BLaER1 treated with 17β-estradiol and CSF1 and Interleukin-3, amounts not matched to agents 10 nM and 100 nM (cell line): ENCODE measurements at regions not wholly inside any gene's neighbourhood (a gene's known extent, or its start where the extent isn't known, plus 50 kb on each side); places are given as distances from the start of the nearest gene placed in this dataset.

ENCODE experiments used
- H3K27ac ChIP-seq, 11 experiments: shearing (Covaris generic); formaldehyde crosslinking; 2 replicates each; pipeline ENCODE4 v1.8.1; 2022
- H3K27me3 ChIP-seq, 11 experiments: shearing (Covaris generic); formaldehyde crosslinking; 2 replicates each; pipeline ENCODE4 v1.8.1; 2022
- H3K36me3 ChIP-seq, 11 experiments: shearing (Covaris generic); formaldehyde crosslinking; 2 replicates each; pipeline ENCODE4 v1.8.1; 2022
- H3K4me1 ChIP-seq, 10 experiments: shearing (Covaris generic); formaldehyde crosslinking; 2 replicates each; pipeline ENCODE4 v1.8.1; 2022
- H3K4me2 ChIP-seq, 11 experiments: shearing (Covaris generic); formaldehyde crosslinking; 2 replicates each; pipeline ENCODE4 v1.8.1; 2022
- H3K4me3 ChIP-seq, 10 experiments: shearing (Covaris generic); formaldehyde crosslinking; 2 replicates each; pipeline ENCODE4 v1.8.1; 2022
- H3K9ac ChIP-seq, 11 experiments: shearing (Covaris generic); formaldehyde crosslinking; 2 replicates each; pipeline ENCODE4 v1.8.1; 2022
- H3K9me3 ChIP-seq, 11 experiments: shearing (Covaris generic); formaldehyde crosslinking; replicated peaks in 1 of 11; 2 replicates each; pipeline ENCODE4 v1.8.1; 2022
- H4K20me1 ChIP-seq, 11 experiments: shearing (Covaris generic); formaldehyde crosslinking; 2 replicates each; pipeline ENCODE4 v1.8.1; 2022
- Cebpa-rat ChIP-seq, 11 experiments: shearing (Covaris generic); IDR thresholded peaks; 2 replicates each; pipeline ENCODE4 v1.8.1; 2022

- Histone ChIP-seq H4K20me1 (no peaks in the 10 kb centered on the region), H3K4me1 (no peaks in the 10 kb centered on the region), H3K9ac (no peak overlapping the region), H3K9me3 (no peaks in the 10 kb centered on the region), H3K4me2 (no peak overlapping the region), H3K4me3 (no peak overlapping the region), H3K27me3 (no peaks in the 10 kb centered on the region), H3K36me3 (no peaks in the 10 kb centered on the region), H3K27ac (no peak overlapping the region)
- no peak for TF ChIP-seq Cebpa-rat (IDR thresholded peaks at IDR 0.05)
Observed at GRCh38 chr18:24674200-24674599, 213.8 kb downstream of the HRH4 start.

GRCh38 chr18:24674605-24675004 is 214.2 kb downstream of the HRH4 start:
- H4K20me1 ChIP-seq, result no peaks in the 10 kb centered on the region
- TF ChIP-seq Cebpa-rat (IDR thresholded peaks at IDR 0.05), result no peak
- H3K9me3 ChIP-seq, result no peaks in the 10 kb centered on the region
- no peaks in the 10 kb centered on the region for H3K4me1 ChIP-seq
- H3K27me3 ChIP-seq, result no peaks in the 10 kb centered on the region
- no peak overlapping the region for H3K4me2 ChIP-seq
- no peaks in the 10 kb centered on the region for H3K36me3 ChIP-seq
- no peak overlapping the region for H3K4me3 ChIP-seq
- H3K9ac ChIP-seq, result no peak overlapping the region
- no peak overlapping the region for H3K27ac ChIP-seq

- no peaks in the 10 kb centered on the region for H3K27me3 ChIP-seq
- no peaks in the 10 kb centered on the region for H3K36me3 ChIP-seq
- no peaks in the 10 kb centered on the region for H3K4me1 ChIP-seq
- H3K4me3 ChIP-seq, result no peak overlapping the region
- H3K9me3 ChIP-seq, result no peaks in the 10 kb centered on the region
- no peak overlapping the region for H3K4me2 ChIP-seq
- no peak for TF ChIP-seq Cebpa-rat (IDR thresholded peaks at IDR 0.05)
- no peak overlapping the region for H3K27ac ChIP-seq
- H4K20me1 ChIP-seq, result no peaks in the 10 kb centered on the region
- no peak overlapping the region for H3K9ac ChIP-seq
Observed at GRCh38 chr18:24677011-24677410, 216.6 kb downstream of the HRH4 start.

- no peaks in the 10 kb centered on the region for H3K36me3 ChIP-seq
- H3K4me1 ChIP-seq, result no peaks in the 10 kb centered on the region
- no peak overlapping the region for H3K4me2 ChIP-seq
- no peak overlapping the region for H3K27ac ChIP-seq
- H3K27me3 ChIP-seq, result no peaks in the 10 kb centered on the region
- no peak for TF ChIP-seq Cebpa-rat (IDR thresholded peaks at IDR 0.05)
- no peak overlapping the region for H3K4me3 ChIP-seq
- H3K9me3 ChIP-seq, result no peaks in the 10 kb centered on the region
- H4K20me1 ChIP-seq, result no peaks in the 10 kb centered on the region
- no peak overlapping the region for H3K9ac ChIP-seq
Observed at GRCh38 chr18:24678107-24678506, 217.7 kb downstream of the HRH4 start.

GRCh38 chr18:24678626-24679025 is 218.2 kb downstream of the HRH4 start:
- Histone ChIP-seq H3K4me2 (no peak overlapping the region), H3K9ac (no peak overlapping the region), H3K9me3 (no peaks in the 10 kb centered on the region), H3K27ac (no peak overlapping the region), H3K36me3 (no peaks in the 10 kb centered on the region), H3K4me3 (no peak overlapping the region), H4K20me1 (no peaks in the 10 kb centered on the region), H3K27me3 (no peaks in the 10 kb centered on the region), H3K4me1 (no peaks in the 10 kb centered on the region)
- no peak for TF ChIP-seq Cebpa-rat (IDR thresholded peaks at IDR 0.05)

GRCh38 chr18:24679062-24679461 is 218.6 kb downstream of the HRH4 start:
- Histone ChIP-seq H3K27me3 (no peaks in the 10 kb centered on the region), H3K4me3 (no peak overlapping the region), H3K36me3 (no peaks in the 10 kb centered on the region), H3K27ac (no peak overlapping the region), H3K4me2 (no peak overlapping the region), H3K9me3 (no peaks in the 10 kb centered on the region), H3K9ac (no peak overlapping the region), H3K4me1 (no peaks in the 10 kb centered on the region), H4K20me1 (no peaks in the 10 kb centered on the region)
- no peak for TF ChIP-seq Cebpa-rat (IDR thresholded peaks at IDR 0.05)

- no peak overlapping the region for H3K9ac ChIP-seq
- no peak overlapping the region for H3K4me2 ChIP-seq
- H3K4me1 ChIP-seq, result no peaks in the 10 kb centered on the region
- no peaks in the 10 kb centered on the region for H3K36me3 ChIP-seq
- no peaks in the 10 kb centered on the region for H4K20me1 ChIP-seq
- no peak overlapping the region for H3K4me3 ChIP-seq
- no peak for TF ChIP-seq Cebpa-rat (IDR thresholded peaks at IDR 0.05)
- H3K27ac ChIP-seq, result no peak overlapping the region
- no peaks in the 10 kb centered on the region for H3K27me3 ChIP-seq
- H3K9me3 ChIP-seq, result no peaks in the 10 kb centered on the region
Observed at GRCh38 chr18:24683925-24684324, 223.5 kb downstream of the HRH4 start.

GRCh38 chr18:24685254-24685959 is 225.0 kb downstream of the HRH4 start:
- Histone ChIP-seq H3K27ac (no peak overlapping the region), H3K9ac (no peak overlapping the region), H4K20me1 (no peaks in the 10 kb centered on the region), H3K9me3 (no peaks in the 10 kb centered on the region), H3K4me3 (no peak overlapping the region), H3K4me2 (no peak overlapping the region), H3K4me1 (no peaks in the 10 kb centered on the region), H3K27me3 (no peaks in the 10 kb centered on the region), H3K36me3 (no peaks in the 10 kb centered on the region)
- TF ChIP-seq Cebpa-rat (IDR thresholded peaks at IDR 0.05), result no peak

- H3K27me3 ChIP-seq, result no peaks in the 10 kb centered on the region
- H3K4me3 ChIP-seq, result no peak overlapping the region
- peaks cover 12 to 36% (median 20%) of the 10 kb centered on the region in 11 experiments; a peak in 19 of 22 replicates for H3K9me3 ChIP-seq
- no peaks in the 10 kb centered on the region for H3K4me1 ChIP-seq
- H3K36me3 ChIP-seq, result no peaks in the 10 kb centered on the region
- no peak overlapping the region for H3K27ac ChIP-seq
- no peak overlapping the region for H3K4me2 ChIP-seq
- H3K9ac ChIP-seq, result no peak overlapping the region
- TF ChIP-seq Cebpa-rat (IDR thresholded peaks at IDR 0.05), result no peak
- no peaks in the 10 kb centered on the region for H4K20me1 ChIP-seq
Observed at GRCh38 chr18:24695168-24695567, 234.7 kb downstream of the HRH4 start.

GRCh38 chr18:24702001-24702515 is 241.6 kb downstream of the HRH4 start:
- Histone ChIP-seq H3K27me3 (no peaks in the 10 kb centered on the region), H3K4me3 (no peak overlapping the region), H3K9me3 (peaks cover 0 to 10% (median 8%) of the 10 kb centered on the region in 11 experiments; a peak in 11 of 22 replicates), H3K4me1 (no peaks in the 10 kb centered on the region), H3K27ac (no peak overlapping the region), H3K4me2 (no peak overlapping the region), H3K36me3 (no peaks in the 10 kb centered on the region), H4K20me1 (no peaks in the 10 kb centered on the region), H3K9ac (no peak overlapping the region)
- no peak for TF ChIP-seq Cebpa-rat (IDR thresholded peaks at IDR 0.05)
